ENCODE measurements at regions not wholly inside any gene's neighbourhood (a gene's known extent, or its start where the extent isn't known, plus 50 kb on each side); places are given as distances from the start of the nearest gene placed in this dataset.

DNA sequence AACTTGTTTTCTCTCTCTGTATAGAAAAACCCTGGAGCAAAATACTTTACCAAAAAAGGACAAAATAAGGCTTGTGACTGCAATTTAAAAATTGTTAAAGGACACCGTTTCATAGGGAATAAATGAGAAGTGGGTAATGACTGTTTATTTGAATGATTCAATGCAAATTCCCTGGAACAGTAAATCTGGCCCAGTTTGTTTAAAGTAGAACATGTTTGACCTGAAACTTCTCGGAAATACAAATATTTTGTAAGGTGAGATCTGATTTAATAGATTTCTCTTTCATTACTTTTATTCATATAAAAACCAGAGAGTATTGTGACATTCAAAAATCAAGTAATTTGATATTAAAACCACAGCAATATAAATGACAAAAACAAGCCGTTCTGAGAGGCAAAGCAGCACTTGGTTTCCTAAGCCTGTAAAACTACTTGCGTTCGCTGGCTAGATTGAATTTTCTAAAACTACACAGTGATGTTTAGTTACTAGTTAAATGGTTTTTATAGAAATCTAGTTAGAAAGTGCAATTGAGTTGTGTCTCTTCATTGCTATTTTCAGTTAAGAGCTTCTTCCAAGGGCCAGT is 76.8 kb upstream of the PITRM1 start:
- TF ChIP-seq, protein P1, sequence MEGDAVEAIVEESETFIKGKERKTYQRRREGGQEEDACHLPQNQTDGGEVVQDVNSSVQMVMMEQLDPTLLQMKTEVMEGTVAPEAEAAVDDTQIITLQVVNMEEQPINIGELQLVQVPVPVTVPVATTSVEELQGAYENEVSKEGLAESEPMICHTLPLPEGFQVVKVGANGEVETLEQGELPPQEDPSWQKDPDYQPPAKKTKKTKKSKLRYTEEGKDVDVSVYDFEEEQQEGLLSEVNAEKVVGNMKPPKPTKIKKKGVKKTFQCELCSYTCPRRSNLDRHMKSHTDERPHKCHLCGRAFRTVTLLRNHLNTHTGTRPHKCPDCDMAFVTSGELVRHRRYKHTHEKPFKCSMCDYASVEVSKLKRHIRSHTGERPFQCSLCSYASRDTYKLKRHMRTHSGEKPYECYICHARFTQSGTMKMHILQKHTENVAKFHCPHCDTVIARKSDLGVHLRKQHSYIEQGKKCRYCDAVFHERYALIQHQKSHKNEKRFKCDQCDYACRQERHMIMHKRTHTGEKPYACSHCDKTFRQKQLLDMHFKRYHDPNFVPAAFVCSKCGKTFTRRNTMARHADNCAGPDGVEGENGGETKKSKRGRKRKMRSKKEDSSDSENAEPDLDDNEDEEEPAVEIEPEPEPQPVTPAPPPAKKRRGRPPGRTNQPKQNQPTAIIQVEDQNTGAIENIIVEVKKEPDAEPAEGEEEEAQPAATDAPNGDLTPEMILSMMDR (IDR thresholded peaks at IDR 0.05), result no peak
- TF ChIP-seq POLR2A (IDR thresholded peaks at IDR 0.05) (no peak), POLR2AphosphoS5 (IDR thresholded peaks at IDR 0.05) (no peak), EP300 (IDR thresholded peaks at IDR 0.05) (no peak)

Data from stomach (tissue), 4 donors.